ENCODE measurements at regions not wholly inside any gene's neighbourhood (a gene's known extent, or its start where the extent isn't known, plus 50 kb on each side); places are given as distances from the start of the nearest gene placed in this dataset.

- peaks cover 9% of the 10 kb centered on the region; the same call in 1 of the 2 replicates for H3K4me1 ChIP-seq (ENCODE audit: control insufficient read depth, insufficient read depth, low read length)
- H3K27ac ChIP-seq (ENCODE audit: low read length) = peak overlapping the region; percentile 94
- ATAC-seq = peak; percentile 100
- ChIA-PET POLR2A (interaction anchor here (0.9 to 1.2 kb wide), 2 partner anchors 26 to 33 kb away, joined by 3 read pairs; no protein-coding TSS in a partner anchor), CTCF (interaction anchor here (0.6 kb wide), 1 partner anchor 51 kb away, joined by 4 read pairs; no protein-coding TSS in a partner anchor)
- intact Hi-C loops (cut with micrococcal nuclease; ENCODE audit: unreplicated experiment) = no loop called here
- H3K9me3 ChIP-seq (ENCODE audit: control insufficient read depth, insufficient read depth, low read depth, low read length) = peaks cover 56% of the 10 kb centered on the region; the same call in 1 of the 2 replicates
- BruUV-seq (replicated peaks) = no TSS peak
- H3K36me3 ChIP-seq (ENCODE audit: control insufficient read depth, insufficient read depth, low read length) = no peaks in the 10 kb centered on the region
- DNase-seq (ENCODE audit: low read depth, low spot score) = peak; percentile 80
- TF ChIP-seq TCF7L2 (IDR thresholded peaks at IDR 0.05; ENCODE audit: low read depth, low read length) (peak; percentile 84), REST (IDR thresholded peaks at IDR 0.05; ENCODE audit: insufficient read depth in 1 of 2, low read depth in 2 of 2, low read length in 1 of 2) (no peak), SIN3A (IDR thresholded peaks at IDR 0.05; ENCODE audit: borderline replicate concordance, insufficient read depth, low read depth, low read length) (no peak), POLR2AphosphoS5 (IDR thresholded peaks at IDR 0.05; ENCODE audit: low read depth, low read length) (peak; percentile 72), CTCF (IDR thresholded peaks at IDR 0.05) (no peak)
- in situ Hi-C loops (cut with HindIII; ENCODE audit: low pct_unique_long_range_greater_than_20kb, low sequenced_read_pairs) = no loop called here
- no peaks in the 10 kb centered on the region for H3K27me3 ChIP-seq (ENCODE audit: control insufficient read depth, insufficient read depth, low read length)
- H3K4me3 ChIP-seq (ENCODE audit: low read depth in 2 of 2, low read length in 2 of 2) = no peak overlapping the region
These were observed 121.9 kb upstream of the AKR1E2 start for GRCh38 chr10:4704034-4704545.

GRCh38 chr10:4701016-4701415 is 125.0 kb upstream of the AKR1E2 start:
- H3K4me3 ChIP-seq (ENCODE audit: low read depth in 2 of 2, low read length in 2 of 2) = no peak overlapping the region
- ATAC-seq = no peak
- H3K27me3 ChIP-seq (ENCODE audit: control insufficient read depth, insufficient read depth, low read length) = no peaks in the 10 kb centered on the region
- ChIA-PET POLR2A (no interaction called here), CTCF (no interaction called here)
- H3K27ac ChIP-seq (ENCODE audit: low read length) = peak overlapping the region; percentile 83
- no peaks in the 10 kb centered on the region for H3K36me3 ChIP-seq (ENCODE audit: control insufficient read depth, insufficient read depth, low read length)
- in situ Hi-C loops (cut with HindIII; ENCODE audit: low pct_unique_long_range_greater_than_20kb, low sequenced_read_pairs) = no loop called here
- peaks cover 34% of the 10 kb centered on the region; the same call in 1 of the 2 replicates for H3K9me3 ChIP-seq (ENCODE audit: control insufficient read depth, insufficient read depth, low read depth, low read length)
- intact Hi-C loops (cut with micrococcal nuclease; ENCODE audit: unreplicated experiment) = no loop called here
- no peak for DNase-seq (ENCODE audit: low read depth, low spot score)
- BruUV-seq (replicated peaks) = no TSS peak
- TF ChIP-seq REST (IDR thresholded peaks at IDR 0.05; ENCODE audit: insufficient read depth in 1 of 2, low read depth in 2 of 2, low read length in 1 of 2) (no peak), SIN3A (IDR thresholded peaks at IDR 0.05; ENCODE audit: borderline replicate concordance, insufficient read depth, low read depth, low read length) (no peak), POLR2AphosphoS5 (IDR thresholded peaks at IDR 0.05; ENCODE audit: low read depth, low read length) (no peak), TCF7L2 (IDR thresholded peaks at IDR 0.05; ENCODE audit: low read depth, low read length) (no peak), CTCF (IDR thresholded peaks at IDR 0.05) (no peak)
- peaks cover 9% of the 10 kb centered on the region; the same call in 1 of the 2 replicates for H3K4me1 ChIP-seq (ENCODE audit: control insufficient read depth, insufficient read depth, low read length)

Measured in Panc1 (cell line).